Naive thymus-derived CD4-positive, alpha-beta T cell (primary cell): ENCODE measurements at regions not wholly inside any gene's neighbourhood (a gene's known extent, or its start where the extent isn't known, plus 50 kb on each side); places are given as distances from the start of the nearest gene placed in this dataset.

Experiments
- ATAC-seq: fragments of 150-1000 bp; cut with Tn5 transposase; 2 replicates; pipeline ENCODE4 v1.10.0; 2021; ENCODE audit warnings: mild to moderate bottlenecking, moderate library complexity
- CTCF ChIA-PET: fragments of 350-600 bp; sonication (Branson Sonifier 250); formaldehyde crosslinking; loops from one replicate; lab custom pipeline; 2021; ENCODE audit warnings: antibody characterized with exemption; lab: Charles Lee
- POLR2A ChIA-PET: fragments of 350-600 bp; sonication (Branson Sonifier 250); formaldehyde crosslinking; loops from one replicate; lab custom pipeline; 2021; ENCODE audit warnings: antibody characterized with exemption, inconsistent platforms; lab: Charles Lee
- DNase-seq, 9 donors: peaks; one replicate each; pipeline versions ENCODE4 v3.0.0 to v3.0.0-alpha.2; 2020 to 2022; ENCODE audit warnings: mixed read lengths in 1 of 9
- H3K27ac ChIP-seq: one replicate; pipeline ENCODE4 v1.7.0; 2013; ENCODE audit warnings: mild to moderate bottlenecking, low read depth, low read length, moderate library complexity
- H3K27me3 ChIP-seq, 2 donors: one replicate each; pipeline ENCODE4 v1.7.0; 2013; ENCODE audit warnings: low read length in 2 of 2, mild to moderate bottlenecking in 2 of 2, moderate library complexity in 2 of 2; ENCODE audit not compliant: control insufficient read depth in 2 of 2, insufficient read depth in 2 of 2
- H3K36me3 ChIP-seq, 3 experiments: 1 replicate in 2 of 3; 2 replicates in 1 of 3; pipeline ENCODE4 v1.7.0; 2013; ENCODE audit warnings: low read length in 3 of 3, mild to moderate bottlenecking in 3 of 3, moderate library complexity in 1 of 3; ENCODE audit not compliant: insufficient read depth in 3 of 3, control insufficient read depth in 2 of 3
- H3K4me1 ChIP-seq, 2 donors: one replicate each; pipeline ENCODE4 v1.7.0; 2013; ENCODE audit warnings: low read length in 2 of 2, mild to moderate bottlenecking in 2 of 2, moderate library complexity in 1 of 2; ENCODE audit not compliant: control insufficient read depth in 2 of 2, insufficient read depth in 2 of 2
- H3K4me3 ChIP-seq: 2 replicates; pipeline ENCODE4 v1.7.0; 2013; ENCODE audit warnings: mild to moderate bottlenecking, low read length
- H3K9me3 ChIP-seq, 3 experiments: 1 replicate in 2 of 3; 2 replicates in 1 of 3; pipeline ENCODE4 v1.7.0; 2013; ENCODE audit warnings: low read length in 3 of 3; ENCODE audit not compliant: control insufficient read depth in 2 of 3
- H3K27ac Mint-ChIP-seq, 9 donors: one replicate each; pipeline ENCODE4 v1.8.0; 2020 to 2022; ENCODE audit warnings: mixed read lengths in 9 of 9, mild to moderate bottlenecking in 8 of 9, moderate library complexity in 5 of 9, inconsistent platforms in 2 of 9
- H3K27me3 Mint-ChIP-seq, 5 donors: one replicate each; pipeline ENCODE4 v1.8.0; 2021 to 2022; ENCODE audit warnings: mixed read lengths in 5 of 5, mild to moderate bottlenecking in 1 of 5
- H3K36me3 Mint-ChIP-seq, 5 donors: one replicate each; pipeline ENCODE4 v1.8.0; 2020 to 2022; ENCODE audit warnings: mixed read lengths in 5 of 5, mild to moderate bottlenecking in 3 of 5, inconsistent platforms in 1 of 5
- H3K4me1 Mint-ChIP-seq, 7 donors: one replicate each; pipeline ENCODE4 v1.8.0; 2020 to 2022; ENCODE audit warnings: mixed read lengths in 7 of 7, mild to moderate bottlenecking in 3 of 7, inconsistent platforms in 1 of 7
- H3K4me3 Mint-ChIP-seq, 10 donors: one replicate each; pipeline ENCODE4 v1.8.0; 2020 to 2022; ENCODE audit warnings: mild to moderate bottlenecking in 10 of 10, mixed read lengths in 10 of 10, moderate library complexity in 6 of 10, inconsistent platforms in 2 of 10
- H3K9me3 Mint-ChIP-seq, 11 donors: one replicate each; pipeline ENCODE4 v1.8.0; 2020 to 2022; ENCODE audit warnings: mixed read lengths in 11 of 11, mild to moderate bottlenecking in 4 of 11, inconsistent platforms in 1 of 11, moderate library complexity in 1 of 11
- intact Hi-C, 2 donors: fragments of 100-400 bp; cut with micrococcal nuclease; formaldehyde crosslinking; loops; one replicate each; pipeline ENCODE4 v1.15.1; 2023

GRCh38 chr13:69495096-69495495, 612.5 kb upstream of the ATXN8OS start:
- ATAC-seq (no peak), DNase-seq (no peak)
- H3K4me3 Mint-ChIP-seq, result no peak overlapping the region
- no peaks in the 10 kb centered on the region for H3K27me3 Mint-ChIP-seq
- Histone ChIP-seq H3K27me3 (no peaks in the 10 kb centered on the region), H3K27ac (no peak overlapping the region), H3K4me3 (no peak overlapping the region), H3K9me3 (no peaks in the 10 kb centered on the region), H3K36me3 (no peaks in the 10 kb centered on the region), H3K4me1 (no peaks in the 10 kb centered on the region)
- no peaks in the 10 kb centered on the region for H3K4me1 Mint-ChIP-seq
- POLR2A ChIA-PET, result no interaction called here
- CTCF ChIA-PET, result no interaction called here
- H3K36me3 Mint-ChIP-seq, result no peaks in the 10 kb centered on the region
- no peak overlapping the region for H3K27ac Mint-ChIP-seq
- intact Hi-C loops, result no loop called here
- peaks cover 0 to 15% (median 4%) of the 10 kb centered on the region in 11 donors for H3K9me3 Mint-ChIP-seq

- H3K4me1 ChIP-seq, result no peaks in the 10 kb centered on the region
- no peaks in the 10 kb centered on the region for H3K27me3 ChIP-seq
- H3K27ac Mint-ChIP-seq, result no peak overlapping the region
- no peak for ATAC-seq
- no peak overlapping the region for H3K4me3 Mint-ChIP-seq
- H3K27me3 Mint-ChIP-seq, result no peaks in the 10 kb centered on the region
- no peak overlapping the region for H3K4me3 ChIP-seq
- no peaks in the 10 kb centered on the region for H3K36me3 ChIP-seq
- intact Hi-C loops, result no loop called here
- H3K9me3 ChIP-seq, result no peaks in the 10 kb centered on the region
- H3K9me3 Mint-ChIP-seq, result peaks cover 3 to 18% (median 9%) of the 10 kb centered on the region in 11 donors
- H3K27ac ChIP-seq, result no peak overlapping the region
- ChIA-PET POLR2A (no interaction called here), CTCF (no interaction called here)
- DNase-seq, result no peak
- H3K36me3 Mint-ChIP-seq, result no peaks in the 10 kb centered on the region
- H3K4me1 Mint-ChIP-seq, result no peaks in the 10 kb centered on the region
Measured at GRCh38 chr13:69487576-69487975, 620.0 kb upstream of the ATXN8OS start.

GRCh38 chr13:69485991-69486592, 621.5 kb upstream of the ATXN8OS start:
- CTCF ChIA-PET, result no interaction called here
- Mint-ChIP-seq H3K27me3 (no peaks in the 10 kb centered on the region), H3K9me3 (peaks cover 3 to 23% (median 11%) of the 10 kb centered on the region in 11 donors), H3K4me3 (no peak overlapping the region), H3K36me3 (no peaks in the 10 kb centered on the region), H3K27ac (no peak overlapping the region), H3K4me1 (no peaks in the 10 kb centered on the region)
- Histone ChIP-seq H3K36me3 (no peaks in the 10 kb centered on the region), H3K27me3 (no peaks in the 10 kb centered on the region), H3K4me3 (no peak overlapping the region), H3K4me1 (no peaks in the 10 kb centered on the region), H3K27ac (no peak overlapping the region), H3K9me3 (no peaks in the 10 kb centered on the region)
- POLR2A ChIA-PET, result no interaction called here
- intact Hi-C loops, result no loop called here
- DNase-seq (no peak), ATAC-seq (no peak)

- intact Hi-C loops, result no loop called here
- Mint-ChIP-seq H3K27me3 (no peaks in the 10 kb centered on the region), H3K4me1 (no peaks in the 10 kb centered on the region), H3K4me3 (no peak overlapping the region), H3K36me3 (no peaks in the 10 kb centered on the region), H3K27ac (no peak overlapping the region), H3K9me3 (peaks cover 0 to 15% (median 7%) of the 10 kb centered on the region in 11 donors)
- Histone ChIP-seq H3K36me3 (no peaks in the 10 kb centered on the region), H3K27ac (no peak overlapping the region), H3K4me3 (no peak overlapping the region), H3K27me3 (no peaks in the 10 kb centered on the region), H3K4me1 (no peaks in the 10 kb centered on the region), H3K9me3 (no peaks in the 10 kb centered on the region)
- ATAC-seq (no peak), DNase-seq (no peak)
- ChIA-PET CTCF (no interaction called here), POLR2A (no interaction called here)
Measured at GRCh38 chr13:69477451-69477850, 630.2 kb upstream of the ATXN8OS start.

GRCh38 chr13:69474011-69474685, 633.5 kb upstream of the ATXN8OS start:
- CTCF ChIA-PET, result no interaction called here
- H3K27me3 Mint-ChIP-seq, result no peaks in the 10 kb centered on the region

GRCh38 chr13:69468624-69469023, 639.0 kb upstream of the ATXN8OS start:
- DNase-seq (no peak), ATAC-seq (no peak)
- Mint-ChIP-seq H3K36me3 (no peaks in the 10 kb centered on the region), H3K9me3 (peaks cover 0 to 14% (median 5%) of the 10 kb centered on the region in 11 donors), H3K4me3 (no peak overlapping the region), H3K4me1 (no peaks in the 10 kb centered on the region), H3K27ac (no peak overlapping the region), H3K27me3 (no peaks in the 10 kb centered on the region)
- ChIA-PET POLR2A (no interaction called here), CTCF (no interaction called here)
- intact Hi-C loops, result no loop called here
- Histone ChIP-seq H3K27ac (no peak overlapping the region), H3K36me3 (no peaks in the 10 kb centered on the region), H3K4me1 (no peaks in the 10 kb centered on the region), H3K9me3 (no peaks in the 10 kb centered on the region), H3K4me3 (no peak overlapping the region), H3K27me3 (no peaks in the 10 kb centered on the region)

More at GRCh38 chr13:69474011-69474685, 633.5 kb upstream of the ATXN8OS start:
- H3K27ac Mint-ChIP-seq, result no peak overlapping the region
- POLR2A ChIA-PET, result no interaction called here
- DNase-seq (no peak), ATAC-seq (no peak)
- Histone ChIP-seq H3K27ac (no peak overlapping the region), H3K4me1 (no peaks in the 10 kb centered on the region), H3K27me3 (no peaks in the 10 kb centered on the region), H3K9me3 (no peaks in the 10 kb centered on the region), H3K4me3 (no peak overlapping the region), H3K36me3 (no peaks in the 10 kb centered on the region)
- no peaks in the 10 kb centered on the region for H3K36me3 Mint-ChIP-seq
- H3K9me3 Mint-ChIP-seq, result peaks cover 0 to 12% (median 1%) of the 10 kb centered on the region in 11 donors
- H3K4me3 Mint-ChIP-seq, result no peak overlapping the region
- H3K4me1 Mint-ChIP-seq, result no peaks in the 10 kb centered on the region
- intact Hi-C loops, result no loop called here

GRCh38 chr13:69461397-69461796, 646.2 kb upstream of the ATXN8OS start:
- Histone ChIP-seq H3K36me3 (no peaks in the 10 kb centered on the region), H3K9me3 (no peaks in the 10 kb centered on the region), H3K27me3 (no peaks in the 10 kb centered on the region), H3K27ac (no peak overlapping the region), H3K4me1 (no peaks in the 10 kb centered on the region), H3K4me3 (no peak overlapping the region)
- H3K4me3 Mint-ChIP-seq, result no peak overlapping the region
- H3K27me3 Mint-ChIP-seq, result no peaks in the 10 kb centered on the region
- no peaks in the 10 kb centered on the region for H3K36me3 Mint-ChIP-seq
- no peaks in the 10 kb centered on the region for H3K4me1 Mint-ChIP-seq
- DNase-seq (no peak), ATAC-seq (no peak)
- H3K27ac Mint-ChIP-seq, result no peak overlapping the region
- ChIA-PET CTCF (no interaction called here), POLR2A (no interaction called here)
- intact Hi-C loops, result no loop called here
- H3K9me3 Mint-ChIP-seq, result peaks cover 0 to 15% (median 8%) of the 10 kb centered on the region in 11 donors
